ENCODE measurements at regions not wholly inside any gene's neighbourhood (a gene's known extent, or its start where the extent isn't known, plus 50 kb on each side); places are given as distances from the start of the nearest gene placed in this dataset.

- Histone ChIP-seq H3K9me3 (replicated peaks in 1 of 3) (no peaks in the 10 kb centered on the region), H3K36me3 (replicated peaks in 1 of 2) (no peaks in the 10 kb centered on the region), H3K27ac (no peak overlapping the region), H3K27me3 (no peaks in the 10 kb centered on the region), H3K4me3 (no peak overlapping the region), H3K4me1 (replicated peaks in 1 of 2) (no peaks in the 10 kb centered on the region)
- no peak for TF ChIP-seq POLR2A (IDR thresholded peaks at IDR 0.05)
- no peak for TF ChIP-seq CTCF (IDR thresholded peaks at IDR 0.05)
- intact Hi-C loops (cut with DNase I): no loop called here
- DNase-seq: no peak
- 31 to 62% (median 51%) methylated on average over 4 to 6 of the region's 6 CpGs for WGBS, 4 donors
These were observed 154.1 kb downstream of the EN1 start for GRCh38 chr2:118693287-118693822.

GRCh38 chr2:118689874-118690273 lies 157.6 kb downstream of the EN1 start:
- H3K36me3 ChIP-seq (replicated peaks in 1 of 2): no peaks in the 10 kb centered on the region
- intact Hi-C loops (cut with DNase I): no loop called here
- 66 to 77% (median 71%) methylated on average over 4 of the region's 4 CpGs for WGBS, 4 donors
- no peaks in the 10 kb centered on the region for H3K27me3 ChIP-seq
- no peak for TF ChIP-seq POLR2A (IDR thresholded peaks at IDR 0.05)
- TF ChIP-seq CTCF (IDR thresholded peaks at IDR 0.05): no peak
- DNase-seq: no peak
- H3K27ac ChIP-seq: no peak overlapping the region
- H3K4me1 ChIP-seq (replicated peaks in 1 of 2): no peaks in the 10 kb centered on the region
- H3K4me3 ChIP-seq: no peak overlapping the region
- H3K9me3 ChIP-seq (replicated peaks in 1 of 3): no peaks in the 10 kb centered on the region

- Histone ChIP-seq H3K4me1 (replicated peaks in 1 of 2) (no peaks in the 10 kb centered on the region), H3K9me3 (replicated peaks in 1 of 3) (no peaks in the 10 kb centered on the region), H3K27me3 (no peaks in the 10 kb centered on the region), H3K36me3 (replicated peaks in 1 of 2) (no peaks in the 10 kb centered on the region), H3K4me3 (no peak overlapping the region), H3K27ac (no peak overlapping the region)
- 67 to 80% (median 68%) methylated on average over 4 of the region's 4 CpGs for WGBS, 4 donors
- DNase-seq: no peak
- intact Hi-C loops (cut with DNase I): no loop called here
- TF ChIP-seq POLR2A (IDR thresholded peaks at IDR 0.05): no peak
- TF ChIP-seq CTCF (IDR thresholded peaks at IDR 0.05): no peak
These were observed 158.0 kb downstream of the EN1 start for GRCh38 chr2:118689456-118689855.

GRCh38 chr2:118689033-118689432 lies 158.4 kb downstream of the EN1 start:
- Histone ChIP-seq H3K27ac (no peak overlapping the region), H3K27me3 (no peaks in the 10 kb centered on the region), H3K9me3 (replicated peaks in 1 of 3) (no peaks in the 10 kb centered on the region), H3K4me1 (replicated peaks in 1 of 2) (no peaks in the 10 kb centered on the region), H3K4me3 (no peak overlapping the region), H3K36me3 (replicated peaks in 1 of 2) (no peaks in the 10 kb centered on the region)
- no peak for DNase-seq
- TF ChIP-seq CTCF (IDR thresholded peaks at IDR 0.05): no peak
- intact Hi-C loops (cut with DNase I): no loop called here
- WGBS, 4 donors: 67 to 78% (median 74%) methylated on average over 6 of the region's 6 CpGs

All from adrenal gland (tissue), 9 donors.